ENCODE measurements at regions not wholly inside any gene's neighbourhood (a gene's known extent, or its start where the extent isn't known, plus 50 kb on each side); places are given as distances from the start of the nearest gene placed in this dataset.
"Not testable (repeated sequence)": the region's sequence is repeated elsewhere in the genome, so short reads cannot be mapped to it uniquely, and the experiment has no call there.

- H2AFZ ChIP-seq (ENCODE audit: low read length); H3K4me2 ChIP-seq (ENCODE audit: low read depth, low read length, poor library complexity, severe bottlenecking); H3K27me3 ChIP-seq (ENCODE audit: insufficient read depth, low read length, poor library complexity, severe bottlenecking); H3K4me3 ChIP-seq (ENCODE audit: low read length, poor library complexity, severe bottlenecking); H3K9ac ChIP-seq (ENCODE audit: low read depth, low read length, poor library complexity, severe bottlenecking); H3K9me3 ChIP-seq (ENCODE audit: insufficient read depth, low read depth, low read length); H3K9me2 ChIP-seq (replicated peaks; ENCODE audit: low read depth, low read length); H3K36me3 ChIP-seq (ENCODE audit: insufficient read depth, low read length); H4K20me1 ChIP-seq (ENCODE audit: insufficient read depth, low read length, poor library complexity, severe bottlenecking); H3F3A ChIP-seq (ENCODE audit: low read depth); H3K79me2 ChIP-seq (ENCODE audit: insufficient read depth, low read length); H3K4me1 ChIP-seq (ENCODE audit: insufficient read depth, low read length, poor library complexity, severe bottlenecking): not testable (repeated sequence)
These were observed 362.7 kb upstream of the ZNF337 start for GRCh38 chr20:26059324-26059723.

DNA sequence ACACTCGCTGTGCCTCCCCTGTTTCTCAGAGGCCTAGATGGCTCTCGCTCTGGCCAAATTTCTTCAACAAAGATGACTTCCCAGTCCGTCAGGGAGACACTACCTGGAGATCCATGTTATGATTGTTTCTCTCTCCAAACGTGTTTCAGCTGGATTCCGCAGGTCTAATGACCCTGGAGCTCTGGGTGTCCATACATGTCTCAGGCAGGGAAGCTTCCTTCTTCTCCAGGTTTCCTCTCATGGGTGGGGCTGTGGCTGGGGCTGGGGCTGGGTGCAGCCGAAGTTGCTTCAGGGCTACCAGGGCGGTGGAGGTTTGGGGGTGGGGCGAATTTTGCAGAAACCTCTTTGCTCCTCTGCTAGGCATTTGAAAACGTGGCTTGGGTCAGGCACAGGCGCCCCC lies 361.8 kb upstream of the ZNF337 start:
- H4K20me1 ChIP-seq (ENCODE audit: insufficient read depth, low read length, poor library complexity, severe bottlenecking); H3K4me1 ChIP-seq (ENCODE audit: insufficient read depth, low read length, poor library complexity, severe bottlenecking); H3K9me3 ChIP-seq (ENCODE audit: insufficient read depth, low read depth, low read length); H3K36me3 ChIP-seq (ENCODE audit: insufficient read depth, low read length); H2AFZ ChIP-seq (ENCODE audit: low read length); H3K9ac ChIP-seq (ENCODE audit: low read depth, low read length, poor library complexity, severe bottlenecking); H3K9me2 ChIP-seq (replicated peaks; ENCODE audit: low read depth, low read length); H3K79me2 ChIP-seq (ENCODE audit: insufficient read depth, low read length); H3K4me2 ChIP-seq (ENCODE audit: low read depth, low read length, poor library complexity, severe bottlenecking); H3K27me3 ChIP-seq (ENCODE audit: insufficient read depth, low read length, poor library complexity, severe bottlenecking); H3F3A ChIP-seq (ENCODE audit: low read depth); H3K4me3 ChIP-seq (ENCODE audit: low read length, poor library complexity, severe bottlenecking): not testable (repeated sequence)

DNA sequence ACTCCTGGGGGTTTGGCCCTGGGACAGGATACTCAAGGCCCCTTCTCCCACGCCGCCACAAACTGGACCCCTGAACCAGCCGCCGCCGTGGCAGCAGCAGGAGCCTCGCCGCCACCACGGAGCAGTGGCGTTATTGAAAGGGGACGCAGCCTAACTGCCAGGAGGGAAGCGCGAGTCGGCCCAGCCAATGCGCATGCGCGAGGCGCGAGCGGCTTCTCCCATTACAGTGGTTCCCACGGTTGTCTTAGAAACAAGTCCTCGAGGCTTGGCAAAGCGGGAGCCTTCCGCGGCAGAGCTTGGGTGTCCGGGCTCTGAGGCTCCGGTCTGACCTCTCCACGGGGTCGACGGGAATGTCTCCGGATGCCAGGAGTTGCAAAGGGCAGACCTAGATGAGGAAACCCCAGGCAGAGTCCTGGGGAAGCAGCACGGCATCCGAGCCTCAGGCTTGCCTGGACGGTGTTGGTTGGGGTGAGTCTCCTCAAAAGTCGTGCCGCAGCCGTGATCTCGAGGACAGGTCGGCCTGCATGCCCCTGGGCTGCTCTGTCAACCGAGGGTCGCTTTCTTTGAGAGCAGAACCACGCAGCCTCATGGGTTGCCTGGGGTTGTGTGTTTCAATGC lies 360.6 kb upstream of the ZNF337 start:
- not testable (repeated sequence) for H3K9me2 ChIP-seq (replicated peaks; ENCODE audit: low read depth, low read length); H3K36me3 ChIP-seq (ENCODE audit: insufficient read depth, low read length); H3K27me3 ChIP-seq (ENCODE audit: insufficient read depth, low read length, poor library complexity, severe bottlenecking); H3F3A ChIP-seq (ENCODE audit: low read depth); H3K79me2 ChIP-seq (ENCODE audit: insufficient read depth, low read length); H4K20me1 ChIP-seq (ENCODE audit: insufficient read depth, low read length, poor library complexity, severe bottlenecking); H3K4me3 ChIP-seq (ENCODE audit: low read length, poor library complexity, severe bottlenecking); H3K4me2 ChIP-seq (ENCODE audit: low read depth, low read length, poor library complexity, severe bottlenecking); H3K9me3 ChIP-seq (ENCODE audit: insufficient read depth, low read depth, low read length); H3K4me1 ChIP-seq (ENCODE audit: insufficient read depth, low read length, poor library complexity, severe bottlenecking); H3K9ac ChIP-seq (ENCODE audit: low read depth, low read length, poor library complexity, severe bottlenecking); H2AFZ ChIP-seq (ENCODE audit: low read length)

- H3K9ac ChIP-seq (ENCODE audit: low read depth, low read length, poor library complexity, severe bottlenecking); H3K4me3 ChIP-seq (ENCODE audit: low read length, poor library complexity, severe bottlenecking); H3K9me2 ChIP-seq (replicated peaks; ENCODE audit: low read depth, low read length): not testable (repeated sequence)
These were observed 329.1 kb upstream of the ZNF337 start for GRCh38 chr20:26025792-26026191.

DNA sequence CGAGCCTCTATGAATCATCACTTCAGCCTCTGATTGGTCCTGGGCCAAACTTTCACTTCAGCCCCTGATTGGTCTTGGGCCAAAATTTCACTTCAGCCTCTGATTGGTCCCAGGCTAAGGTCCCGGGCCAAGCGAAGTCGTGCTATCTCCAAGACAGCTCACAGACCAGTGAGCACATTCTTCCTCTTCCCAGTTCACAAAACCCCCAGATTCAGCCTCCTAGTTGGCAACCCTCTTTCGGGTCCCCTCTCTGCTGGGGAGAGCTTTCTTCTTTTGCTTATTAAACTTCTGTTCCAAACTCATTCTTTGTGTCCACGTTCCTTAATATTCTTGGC lies 314.3 kb upstream of the ZNF337 start:
- H3K4me2 ChIP-seq (ENCODE audit: low read depth, low read length, poor library complexity, severe bottlenecking); H3K9me3 ChIP-seq (ENCODE audit: insufficient read depth, low read depth, low read length); H3K36me3 ChIP-seq (ENCODE audit: insufficient read depth, low read length); H3K9ac ChIP-seq (ENCODE audit: low read depth, low read length, poor library complexity, severe bottlenecking); H3K4me3 ChIP-seq (ENCODE audit: low read length, poor library complexity, severe bottlenecking); H3K27me3 ChIP-seq (ENCODE audit: insufficient read depth, low read length, poor library complexity, severe bottlenecking); H3K9me2 ChIP-seq (replicated peaks; ENCODE audit: low read depth, low read length); H3K79me2 ChIP-seq (ENCODE audit: insufficient read depth, low read length); H4K20me1 ChIP-seq (ENCODE audit: insufficient read depth, low read length, poor library complexity, severe bottlenecking); H3F3A ChIP-seq (ENCODE audit: low read depth); H3K4me1 ChIP-seq (ENCODE audit: insufficient read depth, low read length, poor library complexity, severe bottlenecking); H2AFZ ChIP-seq (ENCODE audit: low read length): not testable (repeated sequence)

More at GRCh38 chr20:26025792-26026191, 329.1 kb upstream of the ZNF337 start:
- H3K36me3 ChIP-seq (ENCODE audit: insufficient read depth, low read length); H3K9me3 ChIP-seq (ENCODE audit: insufficient read depth, low read depth, low read length); H3F3A ChIP-seq (ENCODE audit: low read depth); H3K79me2 ChIP-seq (ENCODE audit: insufficient read depth, low read length); H3K4me2 ChIP-seq (ENCODE audit: low read depth, low read length, poor library complexity, severe bottlenecking); H3K4me1 ChIP-seq (ENCODE audit: insufficient read depth, low read length, poor library complexity, severe bottlenecking); H2AFZ ChIP-seq (ENCODE audit: low read length); H4K20me1 ChIP-seq (ENCODE audit: insufficient read depth, low read length, poor library complexity, severe bottlenecking); H3K27me3 ChIP-seq (ENCODE audit: insufficient read depth, low read length, poor library complexity, severe bottlenecking): not testable (repeated sequence)

DNA sequence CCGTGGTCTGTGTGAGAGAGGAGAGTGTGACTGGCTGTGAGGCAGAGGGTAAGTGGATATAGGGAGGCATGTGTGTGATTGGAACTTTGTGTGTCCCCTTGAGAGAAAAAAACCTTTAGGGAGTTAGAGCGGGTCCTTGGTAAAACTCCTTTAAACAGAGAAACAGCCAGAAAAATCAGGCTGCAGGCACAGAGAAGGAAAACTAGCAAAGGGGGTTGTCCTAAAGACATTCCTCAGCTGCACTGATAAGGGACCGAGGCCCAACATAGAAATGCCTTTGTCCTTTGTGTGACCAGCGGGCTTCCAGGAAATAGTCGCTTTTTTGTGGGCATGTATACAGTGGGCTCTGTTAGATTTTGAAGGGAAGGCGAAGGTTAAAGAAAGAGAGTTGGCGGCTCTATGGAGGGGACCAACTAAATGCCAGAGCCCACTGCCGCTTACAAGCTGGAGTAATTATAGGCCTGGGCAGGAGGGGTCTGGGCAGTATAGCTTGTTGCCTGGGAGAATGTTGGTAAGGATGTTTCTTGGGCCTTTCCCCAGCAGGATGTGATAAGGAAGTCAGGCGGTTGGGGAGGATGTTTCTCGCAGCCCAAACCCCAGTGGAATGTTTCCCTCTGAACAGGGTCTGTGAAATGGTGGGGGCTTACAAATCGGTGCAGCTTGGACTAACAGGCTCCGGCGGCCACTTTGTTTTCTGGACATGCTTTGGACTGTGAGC lies 313.7 kb upstream of the ZNF337 start:
- not testable (repeated sequence) for H3K4me3 ChIP-seq (ENCODE audit: low read length, poor library complexity, severe bottlenecking); H3K9me2 ChIP-seq (replicated peaks; ENCODE audit: low read depth, low read length); H2AFZ ChIP-seq (ENCODE audit: low read length); H3K36me3 ChIP-seq (ENCODE audit: insufficient read depth, low read length); H3F3A ChIP-seq (ENCODE audit: low read depth); H3K4me1 ChIP-seq (ENCODE audit: insufficient read depth, low read length, poor library complexity, severe bottlenecking); H3K27me3 ChIP-seq (ENCODE audit: insufficient read depth, low read length, poor library complexity, severe bottlenecking); H4K20me1 ChIP-seq (ENCODE audit: insufficient read depth, low read length, poor library complexity, severe bottlenecking); H3K79me2 ChIP-seq (ENCODE audit: insufficient read depth, low read length); H3K4me2 ChIP-seq (ENCODE audit: low read depth, low read length, poor library complexity, severe bottlenecking); H3K9me3 ChIP-seq (ENCODE audit: insufficient read depth, low read depth, low read length); H3K9ac ChIP-seq (ENCODE audit: low read depth, low read length, poor library complexity, severe bottlenecking)

DNA sequence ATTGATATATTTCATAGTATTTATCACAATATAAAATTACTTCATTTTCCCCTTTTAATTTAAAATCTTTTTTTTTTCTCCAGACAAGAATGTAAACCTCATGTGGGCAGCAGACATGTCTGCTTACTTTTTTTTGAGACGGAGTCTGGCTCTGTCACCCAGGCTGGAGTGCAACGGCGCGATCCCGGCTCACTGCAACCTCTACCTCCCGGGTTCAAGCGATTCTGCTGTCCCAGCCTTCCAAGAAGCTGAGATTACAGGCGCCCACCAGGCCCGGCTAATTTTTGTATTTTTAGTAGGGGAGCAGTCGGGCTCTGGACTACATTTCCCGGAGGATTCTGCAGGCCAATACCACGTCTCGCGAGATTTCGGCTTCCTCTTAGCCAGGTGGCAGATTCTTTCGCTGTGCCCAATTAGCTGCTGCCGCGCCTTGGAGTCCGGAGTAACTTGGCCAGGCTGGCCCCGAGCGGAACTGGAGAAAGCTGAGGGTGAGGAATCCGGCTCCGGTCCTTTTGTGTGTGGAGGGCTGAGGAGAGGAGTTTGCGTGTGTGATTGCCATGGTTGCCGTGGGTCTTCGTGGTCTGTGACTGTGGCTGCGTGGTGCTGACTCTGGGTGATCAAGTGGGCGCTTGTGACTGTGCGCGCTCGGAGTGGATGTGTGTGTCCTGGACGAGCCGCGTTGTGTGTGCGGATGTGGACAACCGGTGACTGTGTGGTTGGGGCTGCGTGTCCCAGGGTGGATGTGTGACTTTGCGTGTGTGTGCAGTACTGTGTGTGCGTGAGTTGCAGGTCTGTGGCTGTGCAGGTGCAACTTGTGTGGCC lies 313.0 kb upstream of the ZNF337 start:
- not testable (repeated sequence) for H4K20me1 ChIP-seq (ENCODE audit: insufficient read depth, low read length, poor library complexity, severe bottlenecking); H3F3A ChIP-seq (ENCODE audit: low read depth); H3K9me2 ChIP-seq (replicated peaks; ENCODE audit: low read depth, low read length); H3K9me3 ChIP-seq (ENCODE audit: insufficient read depth, low read depth, low read length); H3K9ac ChIP-seq (ENCODE audit: low read depth, low read length, poor library complexity, severe bottlenecking); H3K4me2 ChIP-seq (ENCODE audit: low read depth, low read length, poor library complexity, severe bottlenecking); H3K36me3 ChIP-seq (ENCODE audit: insufficient read depth, low read length); H3K4me3 ChIP-seq (ENCODE audit: low read length, poor library complexity, severe bottlenecking); H3K27me3 ChIP-seq (ENCODE audit: insufficient read depth, low read length, poor library complexity, severe bottlenecking); H3K79me2 ChIP-seq (ENCODE audit: insufficient read depth, low read length); H2AFZ ChIP-seq (ENCODE audit: low read length); H3K4me1 ChIP-seq (ENCODE audit: insufficient read depth, low read length, poor library complexity, severe bottlenecking)

Data from Loucy (cell line).